ENCODE measurements at regions not wholly inside any gene's neighbourhood (a gene's known extent, or its start where the extent isn't known, plus 50 kb on each side); places are given as distances from the start of the nearest gene placed in this dataset.

- TF ChIP-seq CTCF (IDR thresholded peaks at IDR 0.05) (no peak), POLR2A (IDR thresholded peaks at IDR 0.05) (no peak)
Measured at GRCh38 chr18:66813138-66813537, 209.2 kb upstream of the CDH19 start.
